SK-MEL-5 (cell line): ENCODE measurements at regions not wholly inside any gene's neighbourhood (a gene's known extent, or its start where the extent isn't known, plus 50 kb on each side); places are given as distances from the start of the nearest gene placed in this dataset.

ENCODE experiments used
- DNase-seq: peaks from one replicate; pipeline ENCODE4 v3.0.0-alpha.2; 2016; ENCODE audit warnings: low read depth, low spot score
- in situ Hi-C: cut with HindIII; loops from 2 replicates; pipeline ENCODE4 v1.10.0; 2016; ENCODE audit warnings: low sequenced_read_pairs, high pct_unique_total_duplicates, low pct_unique_long_range_greater_than_20kb

DNA sequence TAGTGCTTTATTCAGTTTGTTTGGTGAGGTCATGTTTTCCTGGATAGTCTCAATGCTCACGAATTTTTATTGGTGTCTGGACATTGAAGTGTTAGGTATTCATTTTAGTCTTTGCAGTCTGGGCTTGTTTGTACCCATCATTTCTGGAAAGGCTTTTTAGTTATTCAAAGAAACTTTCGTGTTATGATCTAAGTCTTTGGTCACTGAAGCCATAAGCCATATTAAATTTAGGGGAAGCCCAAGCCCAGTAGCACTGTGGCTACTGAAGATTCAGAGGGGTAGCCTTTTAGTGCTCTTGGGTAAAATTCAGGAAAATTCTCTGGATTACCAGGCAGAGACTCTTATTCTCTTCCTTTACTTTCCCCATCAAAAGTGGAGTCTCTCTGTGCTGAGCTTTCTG, 56.2 kb upstream of the PEX5L start:
- DNase-seq, result no peak
- in situ Hi-C loops, result no loop called here

DNA sequence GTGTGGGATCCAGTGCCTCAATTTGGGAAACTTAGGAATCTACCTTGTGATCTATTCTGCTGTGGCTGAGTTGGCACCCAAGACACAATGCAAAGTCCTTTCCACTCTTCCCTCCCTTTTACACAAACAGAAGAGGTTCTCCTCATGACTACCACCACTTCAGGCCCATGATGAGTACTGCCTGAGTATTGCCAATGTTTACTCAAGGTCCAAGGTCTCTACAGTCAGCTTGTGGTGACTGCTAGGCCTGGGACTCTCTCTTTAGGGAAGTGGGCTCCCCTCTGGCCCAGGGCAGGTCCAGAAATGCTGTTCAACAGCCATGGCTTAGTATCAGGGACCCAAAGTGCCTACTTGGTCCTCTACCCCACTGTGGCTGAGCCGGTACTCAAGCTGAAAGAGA, 56.8 kb upstream of the PEX5L start:
- DNase-seq, result no peak

GRCh38 chr3:180097626-180098025, 60.9 kb upstream of the PEX5L start:
- in situ Hi-C loops, result no loop called here
- DNase-seq, result no peak

More for the DNA sequence above, 56.8 kb upstream of the PEX5L start:
- in situ Hi-C loops, result no loop called here

DNA sequence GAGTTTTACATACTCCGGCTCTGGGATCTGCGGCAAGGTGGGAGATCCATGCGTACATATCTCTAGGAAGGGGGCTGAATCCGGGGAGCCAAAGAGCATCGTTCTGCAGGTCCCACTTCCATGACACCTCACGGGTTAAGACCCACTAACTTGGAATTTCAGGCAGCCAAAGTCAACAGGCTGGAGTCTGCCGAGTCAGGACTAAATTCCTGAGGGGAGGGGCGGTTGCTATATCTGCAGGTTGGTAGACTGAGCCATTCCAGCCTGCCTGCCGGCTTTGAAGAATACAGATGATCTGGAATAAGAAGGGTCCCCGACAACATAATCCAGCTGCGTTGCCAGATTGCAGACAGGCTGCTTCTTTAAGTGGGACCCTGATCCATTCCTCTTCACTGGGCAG, 65.4 kb upstream of the PEX5L start:
- in situ Hi-C loops, result no loop called here
- no peak for DNase-seq

- no peak for DNase-seq
- in situ Hi-C loops, result no loop called here
Observed at GRCh38 chr3:180102604-180103003, 65.9 kb upstream of the PEX5L start.

DNA sequence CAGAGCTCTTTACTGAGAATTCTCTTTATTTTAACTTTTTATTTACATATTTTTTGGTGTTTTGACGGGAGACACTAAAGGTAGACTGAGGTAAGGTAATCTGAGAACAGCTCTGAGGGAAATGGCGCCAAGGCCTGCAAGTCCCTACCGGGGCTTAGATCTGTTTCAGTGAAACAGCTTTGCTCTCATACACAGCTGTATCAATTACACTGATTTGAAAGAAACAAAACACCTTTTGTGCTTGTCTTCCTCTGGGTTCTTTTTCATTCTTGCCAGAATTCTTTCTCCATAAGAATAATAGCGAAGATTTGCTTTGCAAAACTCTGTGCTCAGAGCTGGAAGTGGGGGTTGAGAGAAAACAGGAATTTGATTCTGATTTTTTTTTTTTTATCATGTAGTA, 79.5 kb upstream of the PEX5L start:
- DNase-seq, result peak; percentile 7
- in situ Hi-C loops, result no loop called here

DNA sequence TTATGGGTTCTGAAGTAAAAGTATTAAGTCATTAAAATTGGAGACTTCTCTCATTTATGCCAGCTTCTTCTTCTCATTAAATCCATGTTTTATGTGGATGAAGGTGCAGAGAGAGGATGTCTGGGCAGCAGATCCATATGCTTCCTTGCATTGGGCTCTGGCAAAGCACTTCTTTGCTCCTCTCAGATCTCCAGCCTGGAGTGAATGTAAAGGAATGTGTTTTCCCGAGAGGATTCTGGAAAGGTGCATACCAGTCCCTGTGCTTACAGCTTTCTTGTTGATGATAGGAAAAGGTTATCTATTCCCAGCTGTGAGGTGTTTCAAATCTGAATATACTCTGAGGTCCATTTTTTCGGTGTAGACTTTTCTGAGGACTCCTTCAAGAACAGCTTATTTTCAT, 79.9 kb upstream of the PEX5L start:
- DNase-seq, result no peak
- in situ Hi-C loops, result no loop called here

- DNase-seq, result no peak
- in situ Hi-C loops, result no loop called here
Observed at GRCh38 chr3:180117381-180118163, 80.8 kb upstream of the PEX5L start.

GRCh38 chr3:180119567-180119966, 82.8 kb upstream of the PEX5L start:
- in situ Hi-C loops, result no loop called here
- no peak for DNase-seq

DNA sequence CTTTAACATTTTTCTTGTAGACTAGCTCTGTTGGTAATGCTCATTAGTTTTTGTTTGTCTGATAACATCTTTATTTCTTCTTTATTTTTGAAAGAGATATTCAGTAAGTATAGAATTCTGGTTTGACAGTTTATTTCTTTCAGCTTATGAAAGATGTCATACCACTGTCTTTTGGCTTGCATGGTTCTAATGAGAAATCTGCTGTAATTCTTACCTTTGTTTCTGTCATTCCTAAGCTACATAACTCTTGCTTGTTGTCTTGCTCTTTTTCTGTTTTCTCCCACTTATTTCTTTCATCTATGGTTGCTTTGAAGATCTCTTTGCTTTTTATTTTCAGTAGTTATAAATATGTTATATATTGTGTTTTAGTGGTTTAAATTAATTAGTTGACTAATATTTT, 87.2 kb upstream of the PEX5L start:
- in situ Hi-C loops, result no loop called here
- no peak for DNase-seq

DNA sequence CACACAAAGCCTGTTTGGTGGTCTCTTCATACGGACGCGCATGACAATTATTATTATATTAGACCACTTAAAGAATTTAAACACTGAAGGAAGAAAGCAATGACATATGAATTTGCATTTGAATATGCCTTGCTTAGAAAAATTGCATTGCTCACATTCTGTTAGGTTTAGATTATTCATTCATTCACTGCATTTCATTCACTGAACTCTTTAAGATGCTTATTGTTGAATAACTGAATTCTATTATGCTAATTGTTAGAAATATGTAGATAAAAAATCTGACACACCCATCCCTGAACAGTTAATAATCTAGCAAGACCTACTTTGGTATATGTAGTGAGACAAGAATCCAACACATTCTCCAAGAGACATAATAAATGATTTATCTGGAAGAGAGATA, 94.4 kb upstream of the PEX5L start:
- in situ Hi-C loops, result no loop called here
- no peak for DNase-seq

GRCh38 chr3:180135101-180135500, 98.4 kb upstream of the PEX5L start:
- in situ Hi-C loops, result no loop called here
- no peak for DNase-seq

DNA sequence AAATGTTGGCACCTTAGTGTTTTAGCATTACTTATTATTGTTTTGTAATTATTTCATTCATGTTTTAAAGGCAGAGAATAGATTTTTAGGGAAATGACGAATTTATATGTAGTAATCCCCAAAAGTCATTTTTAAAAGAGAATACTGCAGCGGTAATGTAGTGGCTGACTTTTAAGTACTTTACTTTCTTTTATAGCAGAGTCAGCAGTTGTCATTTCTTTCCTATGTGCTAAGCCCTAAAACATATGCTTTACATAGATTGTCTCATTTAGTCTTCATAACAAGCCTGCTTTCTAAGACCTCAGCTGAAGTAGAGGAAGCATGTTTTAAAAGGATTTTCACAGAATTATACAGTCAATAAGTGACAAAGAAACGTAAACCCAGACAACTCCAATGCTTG, 102.1 kb upstream of the PEX5L start:
- DNase-seq, result no peak
- in situ Hi-C loops, result no loop called here

- DNase-seq, result no peak
- in situ Hi-C loops, result no loop called here
Observed at GRCh38 chr3:180142041-180142440, 105.3 kb upstream of the PEX5L start.

- DNase-seq, result no peak
- in situ Hi-C loops, result no loop called here
Observed at GRCh38 chr3:180142472-180142871, 105.7 kb upstream of the PEX5L start.

- DNase-seq, result no peak
- in situ Hi-C loops, result no loop called here
Observed at GRCh38 chr3:180161770-180162169, 125.0 kb upstream of the PEX5L start.

- no peak for DNase-seq
- in situ Hi-C loops, result no loop called here
Observed at GRCh38 chr3:180175572-180175971, 138.8 kb upstream of the PEX5L start.

DNA sequence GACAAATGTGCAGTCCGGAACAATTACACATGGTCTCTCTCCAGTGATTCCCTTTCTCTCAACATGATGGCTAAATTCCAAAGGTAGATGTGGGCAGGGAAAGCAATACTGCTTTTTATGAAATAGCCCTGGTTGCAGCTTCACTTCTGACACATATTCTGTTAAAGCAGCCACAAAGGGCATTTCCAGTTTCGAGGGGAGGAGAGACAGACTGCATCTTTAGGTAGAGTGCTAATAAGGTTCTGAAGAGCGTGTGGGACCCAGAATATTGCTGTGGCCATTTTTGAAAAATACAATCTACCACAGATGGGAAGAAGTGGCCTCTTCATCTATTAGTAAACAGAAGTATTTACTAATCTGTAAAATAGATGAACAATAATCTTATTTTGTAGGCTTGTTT, 139.3 kb upstream of the PEX5L start:
- DNase-seq, result no peak
- in situ Hi-C loops, result no loop called here

DNA sequence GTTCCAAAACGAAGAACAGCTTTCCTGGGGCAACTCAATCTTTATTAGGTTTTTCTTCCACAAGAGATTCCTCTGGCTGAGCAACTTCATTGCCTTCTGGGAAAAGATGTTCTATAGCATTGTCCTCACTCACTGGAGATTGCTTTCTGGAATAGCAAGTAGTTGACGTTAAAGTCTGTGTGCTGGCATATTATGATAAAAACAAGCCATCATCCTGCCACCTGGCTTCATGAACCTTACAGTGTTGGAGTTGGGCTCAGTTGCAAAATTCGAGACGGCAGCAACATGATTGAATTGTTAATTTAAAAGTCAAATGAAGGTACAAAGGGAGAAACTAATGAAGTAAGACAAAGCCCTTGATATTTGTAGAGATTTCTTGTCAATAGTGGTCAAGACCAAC, 140.5 kb upstream of the PEX5L start:
- no peak for DNase-seq
- in situ Hi-C loops, result no loop called here

DNA sequence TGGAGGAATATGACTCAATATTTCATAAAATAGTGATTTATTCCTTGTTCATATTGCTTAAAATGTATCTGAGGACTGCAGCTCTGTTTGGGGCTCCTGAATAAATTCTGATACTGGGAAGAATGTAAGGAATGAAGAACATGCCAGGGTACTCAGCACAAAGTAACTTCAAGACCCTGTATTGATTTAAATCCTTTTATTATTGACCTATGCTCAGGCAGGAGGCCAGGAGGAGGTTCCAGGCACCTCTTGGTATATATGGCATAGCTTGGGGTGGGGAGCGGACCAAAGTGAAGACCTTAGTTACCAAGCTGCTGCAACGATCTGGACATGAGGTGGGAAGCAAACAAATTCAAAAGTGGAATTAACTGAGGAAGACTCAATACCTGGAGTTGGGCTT, 142.8 kb upstream of the PEX5L start:
- no peak for DNase-seq
- in situ Hi-C loops, result no loop called here
